ENCODE measurements at regions not wholly inside any gene's neighbourhood (a gene's known extent, or its start where the extent isn't known, plus 50 kb on each side); places are given as distances from the start of the nearest gene placed in this dataset.

GRCh38 chr13:111668451-111668850 lies 348.0 kb downstream of the TEX29 start:
- no peak for TF ChIP-seq EZH2 (IDR thresholded peaks at IDR 0.05; ENCODE audit: low read length)
- TF ChIP-seq, protein P1, sequence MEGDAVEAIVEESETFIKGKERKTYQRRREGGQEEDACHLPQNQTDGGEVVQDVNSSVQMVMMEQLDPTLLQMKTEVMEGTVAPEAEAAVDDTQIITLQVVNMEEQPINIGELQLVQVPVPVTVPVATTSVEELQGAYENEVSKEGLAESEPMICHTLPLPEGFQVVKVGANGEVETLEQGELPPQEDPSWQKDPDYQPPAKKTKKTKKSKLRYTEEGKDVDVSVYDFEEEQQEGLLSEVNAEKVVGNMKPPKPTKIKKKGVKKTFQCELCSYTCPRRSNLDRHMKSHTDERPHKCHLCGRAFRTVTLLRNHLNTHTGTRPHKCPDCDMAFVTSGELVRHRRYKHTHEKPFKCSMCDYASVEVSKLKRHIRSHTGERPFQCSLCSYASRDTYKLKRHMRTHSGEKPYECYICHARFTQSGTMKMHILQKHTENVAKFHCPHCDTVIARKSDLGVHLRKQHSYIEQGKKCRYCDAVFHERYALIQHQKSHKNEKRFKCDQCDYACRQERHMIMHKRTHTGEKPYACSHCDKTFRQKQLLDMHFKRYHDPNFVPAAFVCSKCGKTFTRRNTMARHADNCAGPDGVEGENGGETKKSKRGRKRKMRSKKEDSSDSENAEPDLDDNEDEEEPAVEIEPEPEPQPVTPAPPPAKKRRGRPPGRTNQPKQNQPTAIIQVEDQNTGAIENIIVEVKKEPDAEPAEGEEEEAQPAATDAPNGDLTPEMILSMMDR (optimal IDR thresholded peaks at IDR 0.05 in 1 of 3, IDR thresholded peaks at IDR 0.05 in 1 of 3, conservative IDR thresholded peaks at IDR 0.05 in 1 of 3; ENCODE audit: extremely low read depth in 1 of 3, insufficient read depth in 2 of 3, low read length in 3 of 3), result no peak

Measured in keratinocyte (primary cell).